NOMO-1 (cell line): ENCODE measurements at regions not wholly inside any gene's neighbourhood (a gene's known extent, or its start where the extent isn't known, plus 50 kb on each side); places are given as distances from the start of the nearest gene placed in this dataset.

Experiments
- DNase-seq, 2 experiments: peaks; one replicate each; lab custom pipeline; 2025; ENCODE audit not compliant: unreplicated experiment in 2 of 2; lab: John Stamatoyannopoulos, UW

DNA sequence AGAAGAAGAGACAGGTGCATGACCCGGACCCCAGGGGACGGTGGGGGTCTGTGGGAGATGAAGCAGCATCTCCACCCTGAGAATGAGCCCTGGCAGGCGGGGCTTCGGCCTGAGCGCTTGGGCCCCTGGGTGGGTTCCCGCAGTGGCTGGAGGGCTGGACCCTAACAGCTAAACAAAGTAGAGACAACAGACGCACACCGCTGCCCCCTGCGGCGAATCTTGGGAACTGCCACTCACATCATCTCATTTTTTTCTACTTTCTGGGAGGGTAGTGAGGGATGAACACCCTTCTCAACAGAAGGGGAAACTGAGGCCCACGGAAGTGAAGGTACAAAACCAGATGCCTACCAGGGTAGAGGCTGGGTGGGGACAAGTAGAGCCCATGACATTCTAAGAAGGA, 104.7 kb downstream of the RFLNA start:
- DNase-seq = peak in 1 of 2 experiments; percentile 4

DNA sequence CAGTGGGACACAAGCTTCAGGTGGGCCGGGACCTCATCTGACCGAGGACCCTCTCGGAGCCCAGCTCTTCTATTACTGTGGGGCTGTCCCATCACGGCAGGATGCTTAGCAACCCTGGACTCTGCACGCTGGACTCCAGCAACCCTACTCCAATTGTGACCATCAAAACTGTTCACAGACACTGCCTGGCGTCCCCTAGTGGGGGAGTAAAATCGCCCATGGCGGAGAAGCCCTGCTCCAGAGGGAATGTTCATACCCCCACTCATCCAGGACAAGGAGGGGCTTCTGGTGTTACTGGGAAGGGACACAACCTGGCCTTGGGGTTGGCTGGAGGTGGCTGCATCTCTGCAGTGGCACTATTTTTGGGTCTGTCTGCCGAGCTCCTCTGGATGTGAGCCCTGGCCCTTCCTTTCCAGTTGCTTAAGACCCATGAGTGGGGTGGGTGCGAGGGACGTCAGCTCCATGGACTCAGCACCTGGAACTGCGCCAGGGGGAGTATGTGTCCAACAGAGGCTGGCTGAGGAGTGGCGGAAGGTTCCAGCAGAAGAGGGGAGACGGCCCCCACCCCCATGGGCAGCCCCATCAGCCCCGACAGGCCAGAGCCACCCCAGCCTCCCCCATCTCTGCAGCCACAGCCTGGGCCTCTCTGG, 103.8 kb downstream of the RFLNA start:
- no peak for DNase-seq

DNA sequence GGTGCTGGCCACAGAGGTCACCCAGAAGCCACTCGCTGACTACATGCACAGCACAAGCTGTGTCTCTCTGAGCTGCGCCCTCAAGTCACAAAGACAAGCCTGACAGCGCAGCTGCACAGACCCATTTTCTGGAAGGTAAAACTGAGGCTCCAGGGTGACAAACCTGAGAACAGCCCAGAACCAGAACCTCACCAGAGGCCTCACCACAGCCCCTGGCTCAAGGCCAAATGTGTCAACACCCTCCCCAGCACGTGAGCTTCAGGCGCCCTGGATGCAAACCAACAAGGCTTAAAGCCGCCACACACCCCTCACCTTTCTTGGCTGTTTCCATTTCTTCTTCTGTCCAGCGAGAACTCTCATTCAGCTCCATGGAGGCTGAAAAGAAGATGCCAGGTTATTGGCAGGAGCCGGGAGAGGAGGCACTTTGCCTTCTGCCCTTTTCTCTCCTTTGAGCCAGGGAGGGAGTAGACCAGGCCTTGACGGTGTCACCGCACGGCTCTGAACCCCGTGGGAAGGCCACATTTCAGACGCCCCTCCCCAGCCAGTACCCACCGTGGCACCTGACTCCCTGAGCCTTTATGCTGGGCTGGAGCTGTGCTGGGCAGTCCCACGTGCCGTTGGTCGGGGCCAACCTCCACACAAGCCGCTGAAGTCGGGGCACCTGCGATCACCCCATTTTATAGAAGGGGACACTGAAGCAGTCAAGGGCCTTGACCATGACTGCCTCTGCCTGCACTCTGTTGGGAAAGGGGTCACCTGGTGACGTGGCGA, 103.1 kb downstream of the RFLNA start:
- DNase-seq = no peak

DNA sequence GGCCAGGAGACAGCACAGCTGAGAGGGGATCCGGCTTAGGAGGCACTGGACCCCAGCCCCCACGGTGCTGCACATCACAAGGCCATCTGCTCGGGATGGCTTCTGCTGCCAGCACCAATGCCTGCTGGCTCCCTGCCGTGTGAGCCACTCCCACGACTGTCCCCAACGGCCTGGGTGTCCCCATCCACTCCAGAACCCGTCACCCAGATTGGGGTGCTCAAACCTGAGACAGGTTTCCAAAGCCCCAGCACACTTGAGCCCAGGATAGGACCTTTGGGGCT, 102.4 kb downstream of the RFLNA start:
- no peak for DNase-seq

DNA sequence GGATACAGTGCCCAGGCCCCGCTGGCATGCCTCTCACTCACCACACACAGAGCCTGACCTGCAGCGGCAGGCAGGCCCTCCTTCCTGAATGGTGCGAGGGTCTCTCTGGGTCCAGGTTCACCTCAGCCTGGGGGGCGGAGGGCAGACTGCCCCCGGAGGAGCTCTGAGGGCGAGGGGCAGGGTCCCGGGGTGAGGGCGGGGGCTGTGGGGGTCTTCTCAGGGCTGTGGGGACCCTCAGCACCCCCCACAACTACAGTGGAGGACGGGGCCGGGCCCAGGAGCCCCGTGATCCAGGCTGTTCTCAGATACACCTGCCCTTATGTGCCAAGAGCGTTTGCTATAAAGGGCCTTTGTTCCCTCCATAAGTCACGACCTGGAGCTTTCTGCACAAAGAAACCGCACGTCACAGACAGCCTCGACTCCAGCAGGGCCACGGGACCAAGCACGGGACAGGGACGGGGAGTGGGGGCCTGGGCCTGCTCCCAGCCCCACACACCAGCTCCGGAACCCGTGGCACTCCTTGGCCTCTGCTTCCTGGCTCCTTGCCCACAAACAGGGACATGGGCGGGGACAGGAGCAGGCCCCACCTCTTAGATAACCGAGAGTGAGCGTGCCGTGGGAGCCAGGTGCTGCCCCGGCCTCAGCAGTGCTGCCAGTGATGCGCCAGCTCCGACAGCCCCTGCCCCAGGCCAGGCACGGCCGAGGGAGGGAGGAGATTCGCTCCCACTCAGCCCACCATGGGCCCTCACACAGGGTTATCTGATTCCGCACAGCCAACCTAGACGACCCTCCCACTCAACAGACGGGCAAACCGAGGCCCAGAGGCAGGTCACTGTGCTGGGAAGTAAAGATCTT, 101.9 kb downstream of the RFLNA start:
- DNase-seq = no peak

DNA sequence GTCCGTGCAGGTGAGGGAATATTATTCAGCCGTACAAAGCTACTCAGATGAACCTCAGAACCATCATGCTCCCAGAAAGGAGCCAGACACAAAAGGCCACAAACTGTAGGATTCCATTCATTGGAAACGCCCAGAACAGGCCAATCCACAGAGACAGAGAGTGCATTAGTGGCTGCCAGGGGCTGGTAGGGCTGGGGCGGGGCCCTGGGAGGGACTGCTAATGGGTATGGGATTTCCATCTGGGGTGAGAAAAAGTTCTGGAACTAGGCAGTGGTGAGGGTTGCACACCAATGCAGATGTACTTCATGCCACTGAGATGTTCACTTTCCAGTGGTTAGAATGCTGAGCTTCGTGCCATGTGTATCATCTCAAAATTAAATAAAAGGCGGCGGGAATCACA, 101.1 kb downstream of the RFLNA start:
- no peak for DNase-seq

DNA sequence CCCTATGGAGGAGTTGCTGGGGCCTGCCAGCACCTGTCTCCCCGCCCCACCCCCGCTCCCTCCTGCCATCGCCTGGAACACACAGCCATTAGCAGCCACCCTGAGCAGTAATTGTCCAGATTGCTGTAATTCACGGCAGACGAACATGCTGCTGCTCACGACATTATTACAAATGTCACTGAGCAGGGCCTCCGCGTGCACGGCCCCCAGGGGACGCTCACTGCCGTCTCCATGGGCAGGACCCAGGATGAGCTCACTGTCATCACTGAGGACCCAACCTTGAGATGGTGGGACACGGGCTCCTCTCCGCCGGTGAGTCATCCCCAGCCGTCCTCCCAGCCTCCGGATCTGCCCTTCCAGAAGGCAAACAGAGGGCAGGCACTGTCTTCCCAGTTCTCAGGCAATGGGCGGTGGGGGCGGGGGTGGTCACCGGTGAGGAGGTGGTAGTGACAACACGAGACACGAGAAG, 100.4 kb downstream of the RFLNA start:
- no peak for DNase-seq

DNA sequence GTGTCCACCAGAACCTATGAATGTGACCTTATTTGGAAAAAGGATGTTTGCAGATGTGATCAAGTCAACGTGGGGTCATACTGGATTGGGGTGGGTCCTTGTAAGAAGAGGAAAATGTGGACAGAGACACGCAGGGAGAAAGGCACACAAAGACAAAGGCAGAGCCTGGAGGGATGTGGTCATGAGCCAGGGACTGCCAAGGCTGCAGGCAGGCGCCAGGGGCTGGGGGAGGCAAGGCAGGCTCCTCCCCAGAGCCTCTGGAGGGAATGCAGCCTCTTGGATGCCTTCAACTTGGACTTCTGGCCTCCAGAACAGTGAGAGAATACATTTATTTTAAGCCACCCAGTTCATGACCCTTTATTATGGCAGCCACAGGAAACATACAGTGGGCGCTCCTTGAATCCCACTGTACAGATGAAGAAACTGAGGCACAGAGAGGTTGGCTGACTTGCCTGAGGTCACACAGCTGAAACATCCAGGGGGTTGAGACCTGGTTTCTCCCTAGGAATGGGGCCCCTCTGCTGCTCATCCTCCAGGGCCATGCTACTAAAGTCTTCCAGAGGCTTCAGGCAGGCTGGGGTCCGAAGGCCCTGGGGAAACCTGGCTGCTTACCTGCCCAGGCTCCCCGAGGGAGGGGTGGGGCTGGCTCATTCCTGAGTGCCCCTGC, 99.7 kb downstream of the RFLNA start:
- no peak for DNase-seq

DNA sequence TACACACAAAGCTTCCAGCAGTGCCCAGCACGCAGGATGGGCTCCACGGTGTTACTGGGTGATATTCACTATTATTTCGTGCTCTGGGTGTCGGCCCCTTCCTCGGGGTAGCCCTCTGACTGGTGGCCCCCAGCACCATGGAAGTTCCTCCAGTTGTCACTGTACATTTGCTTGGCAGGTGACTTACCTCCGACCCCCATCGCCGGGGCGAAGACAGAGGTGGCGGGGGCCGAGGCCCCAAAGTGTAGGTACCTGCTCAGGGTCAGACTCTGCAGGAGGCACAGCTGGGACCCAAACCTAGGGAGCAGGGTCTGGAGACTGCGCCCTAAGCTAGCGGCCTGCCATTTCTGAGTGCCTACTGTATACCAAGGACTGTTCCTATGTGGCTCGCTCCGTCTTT, 98.9 kb downstream of the RFLNA start:
- no peak for DNase-seq

DNA sequence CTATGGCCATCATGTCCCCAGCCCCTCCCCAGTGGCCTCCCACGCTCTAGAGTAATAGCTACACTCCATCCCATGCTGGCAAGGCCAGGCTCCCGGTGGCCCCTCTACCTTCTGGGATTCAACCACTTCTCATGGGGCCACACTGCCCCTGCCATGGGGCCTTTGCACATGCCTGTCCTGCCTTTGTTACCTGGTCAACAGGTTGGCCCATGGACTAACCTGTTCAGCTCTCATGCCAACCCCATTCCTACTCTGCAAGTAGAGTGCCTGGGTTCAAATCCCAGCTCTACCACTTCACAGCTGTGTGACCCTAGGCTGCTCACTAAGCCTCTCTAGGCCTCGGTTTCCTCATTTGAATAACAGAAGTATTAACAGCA, 98.5 kb downstream of the RFLNA start:
- no peak for DNase-seq

DNA sequence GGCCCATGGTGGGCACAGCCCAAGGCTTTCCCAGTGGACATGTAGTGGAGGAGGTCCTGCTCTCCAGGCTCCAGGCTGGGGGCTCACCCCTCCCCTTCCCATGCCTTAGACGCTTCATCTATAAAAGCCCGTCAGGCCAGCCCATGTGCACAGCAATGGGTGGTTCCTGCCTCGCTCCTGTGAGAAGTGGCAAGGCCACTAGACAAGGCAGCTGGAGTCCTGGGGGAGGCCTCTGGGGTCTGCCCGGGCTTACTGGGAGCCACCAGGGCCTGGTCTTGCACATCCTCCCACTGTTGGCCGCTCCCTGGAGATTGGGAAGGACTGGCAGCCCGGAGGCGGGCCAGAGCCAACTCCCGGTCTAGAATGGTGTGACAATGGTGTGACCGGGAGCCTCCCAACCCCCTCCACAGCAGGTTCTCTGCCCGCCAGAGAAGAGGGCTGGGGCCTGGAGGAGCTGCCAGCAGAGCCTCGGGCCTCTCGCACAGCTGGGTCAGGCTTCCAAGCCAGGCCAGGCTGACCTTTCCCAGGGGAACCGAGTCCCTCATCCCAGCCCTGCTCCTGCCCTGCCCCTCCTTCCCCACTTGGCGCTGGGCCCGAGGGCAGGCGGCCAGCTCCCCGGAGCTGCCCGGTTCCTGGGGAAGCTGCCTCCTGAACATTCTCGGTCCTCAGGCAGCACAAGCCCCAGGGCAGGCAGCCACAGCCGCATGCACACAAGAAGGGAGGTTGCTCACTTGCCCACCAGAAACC, 97.9 kb downstream of the RFLNA start:
- DNase-seq = no peak

DNA sequence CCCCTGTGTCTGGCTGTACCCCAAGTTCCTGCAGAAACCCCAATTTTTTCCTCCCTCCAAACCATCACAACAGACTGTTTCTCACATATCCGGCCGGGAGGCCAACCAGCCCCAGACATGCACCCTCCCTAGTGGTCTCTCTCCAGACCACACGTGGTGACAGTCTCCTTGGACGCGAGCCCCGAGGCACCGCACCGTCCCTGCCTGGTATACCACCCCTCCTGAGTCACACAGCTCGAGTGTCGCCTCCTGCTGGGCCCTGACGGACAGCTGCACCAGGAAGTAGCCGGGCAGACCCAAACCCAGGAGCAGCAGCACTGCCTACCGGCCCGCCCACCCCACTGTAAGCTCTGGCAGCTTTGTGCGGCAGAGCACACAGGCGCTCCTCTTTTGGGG, 97.4 kb downstream of the RFLNA start:
- no peak for DNase-seq

DNA sequence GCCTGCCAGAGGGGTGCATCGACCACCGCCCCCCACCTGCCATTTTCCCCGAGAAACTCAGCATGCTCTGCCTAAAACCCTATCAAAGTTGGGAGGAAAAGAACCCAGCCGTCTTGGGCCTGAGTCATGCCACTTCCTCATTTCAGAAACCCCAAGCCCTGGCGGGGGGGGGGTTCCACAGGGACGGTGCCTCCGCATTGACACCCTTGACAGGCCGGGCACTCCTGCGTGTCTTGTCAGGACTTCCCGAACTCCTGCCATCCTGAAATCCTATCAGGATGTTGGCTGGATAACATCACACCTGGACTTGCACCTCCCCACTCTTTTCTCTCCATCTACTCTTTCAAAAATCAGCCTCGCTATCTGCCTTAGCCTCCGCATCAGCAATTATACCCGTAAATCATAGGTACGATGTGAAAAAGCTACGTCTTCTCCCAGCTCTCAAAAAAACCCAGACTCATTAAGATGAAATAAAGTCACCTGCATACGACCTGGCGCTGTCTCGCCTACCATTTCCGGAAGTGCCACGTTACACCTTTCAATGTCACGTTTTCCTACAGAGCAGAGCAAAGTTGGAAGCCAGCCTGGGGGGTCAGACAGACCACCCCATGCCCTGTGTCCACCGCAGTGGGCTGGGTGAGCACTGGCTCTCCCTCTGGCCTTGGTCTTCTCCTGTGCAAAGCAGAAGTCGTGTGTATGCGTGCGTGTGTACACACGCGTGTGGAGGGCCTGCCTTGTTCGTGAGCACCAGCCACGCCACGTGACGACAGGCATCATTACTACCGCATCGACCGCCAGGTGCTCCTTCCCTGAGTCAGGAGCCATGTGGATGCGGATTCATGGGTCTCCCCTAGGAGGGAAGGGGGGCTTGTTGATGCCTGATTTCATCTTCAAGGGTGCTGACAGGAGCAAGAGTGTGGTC, 96.7 kb downstream of the RFLNA start:
- peak; percentile 75 to 87 for DNase-seq

DNA sequence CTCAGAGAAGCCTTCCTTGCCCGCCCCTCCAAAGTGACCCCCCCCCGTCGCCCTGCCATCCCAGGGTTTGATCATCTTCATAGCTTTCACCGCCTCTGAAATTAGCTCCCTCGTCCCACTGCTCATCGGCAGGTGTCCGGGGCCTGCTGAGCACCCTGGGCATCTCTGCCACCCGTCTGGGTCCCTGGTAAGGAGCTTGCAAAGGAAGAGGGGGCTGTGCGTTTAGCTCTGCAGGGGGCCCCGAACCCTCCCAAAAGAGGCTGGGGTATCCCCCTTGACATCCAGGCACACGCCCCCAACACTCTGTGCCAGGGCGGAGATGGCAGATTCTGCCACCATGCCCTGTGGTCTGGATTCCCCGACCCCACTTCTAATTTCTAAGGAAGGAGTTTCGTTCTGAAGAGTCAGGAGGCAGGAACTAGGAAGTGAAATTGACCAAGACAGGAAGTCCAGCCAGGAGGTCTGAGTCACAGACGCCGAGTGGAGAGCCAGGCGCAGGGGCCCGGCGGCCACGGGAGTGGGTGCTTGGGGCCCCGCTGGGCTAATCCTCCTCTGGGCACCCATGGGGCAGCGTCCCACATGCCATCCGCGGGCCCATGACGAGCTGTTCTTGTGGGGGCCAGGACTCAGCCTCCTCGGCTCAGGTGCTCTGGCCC, 95.7 kb downstream of the RFLNA start:
- peak; percentile 52 to 68 for DNase-seq

DNA sequence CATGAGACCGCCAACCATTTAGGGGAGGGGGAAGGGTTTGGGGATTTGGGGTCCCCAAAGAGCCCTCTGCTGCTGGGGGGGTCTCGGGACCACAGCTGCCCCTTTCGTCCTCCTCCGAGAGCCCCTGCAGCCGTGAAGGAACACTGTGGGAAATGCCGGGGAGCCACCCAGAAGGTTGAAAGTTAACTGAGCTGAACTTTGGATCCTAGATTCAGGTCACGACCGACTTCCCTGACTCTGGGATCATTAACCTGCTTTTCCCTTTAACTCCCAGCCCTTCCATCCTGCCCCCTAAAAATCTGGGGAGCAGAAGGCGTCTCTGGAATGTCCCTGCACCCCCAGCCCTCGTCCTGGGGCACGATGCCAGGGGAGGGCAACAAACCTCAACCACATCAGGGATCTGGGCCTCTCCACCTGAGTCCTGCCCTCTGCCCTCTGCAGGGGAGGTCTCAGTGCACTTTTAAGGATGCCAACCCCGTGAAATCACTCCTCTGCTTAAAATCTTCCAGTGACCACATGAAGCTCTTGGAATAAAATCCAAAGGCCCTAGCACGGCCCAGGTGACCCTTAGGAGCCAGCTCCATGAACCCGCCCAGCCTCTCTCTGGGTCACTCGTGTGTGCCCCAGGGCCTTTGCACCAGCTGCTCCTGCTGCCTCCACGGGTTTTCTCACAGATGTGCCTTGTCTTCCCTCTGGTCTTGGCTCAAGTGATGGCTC, 95.0 kb downstream of the RFLNA start:
- no peak for DNase-seq

DNA sequence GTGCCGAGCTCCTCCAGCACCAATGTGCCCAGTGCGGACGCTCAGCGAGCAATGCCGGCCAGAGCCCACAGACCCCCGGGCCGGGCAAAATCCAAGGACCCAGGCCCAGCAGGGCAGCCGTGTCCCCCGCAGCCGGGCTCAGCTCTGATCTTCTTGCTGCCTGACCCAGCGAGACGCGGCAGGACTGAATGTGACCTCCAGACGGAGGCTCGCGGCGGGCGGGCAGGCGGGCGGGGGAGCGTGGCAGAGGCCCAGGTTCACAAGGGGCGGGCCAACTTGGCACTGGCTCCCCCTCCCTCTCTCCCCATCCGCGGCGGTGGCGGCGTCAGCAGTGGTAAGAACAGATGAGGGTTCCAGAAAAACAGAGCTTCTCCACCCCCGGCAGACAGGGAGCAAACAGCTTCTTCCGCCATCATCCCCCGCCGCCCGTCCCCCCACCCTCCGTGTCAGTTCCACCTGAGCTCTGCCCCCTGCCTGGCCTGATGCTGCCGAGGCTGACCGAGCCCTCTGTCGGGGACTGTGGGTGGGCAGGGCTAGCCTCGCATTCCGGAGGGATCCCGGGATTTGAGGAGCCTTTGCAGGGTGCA, 94.3 kb downstream of the RFLNA start:
- no peak for DNase-seq

DNA sequence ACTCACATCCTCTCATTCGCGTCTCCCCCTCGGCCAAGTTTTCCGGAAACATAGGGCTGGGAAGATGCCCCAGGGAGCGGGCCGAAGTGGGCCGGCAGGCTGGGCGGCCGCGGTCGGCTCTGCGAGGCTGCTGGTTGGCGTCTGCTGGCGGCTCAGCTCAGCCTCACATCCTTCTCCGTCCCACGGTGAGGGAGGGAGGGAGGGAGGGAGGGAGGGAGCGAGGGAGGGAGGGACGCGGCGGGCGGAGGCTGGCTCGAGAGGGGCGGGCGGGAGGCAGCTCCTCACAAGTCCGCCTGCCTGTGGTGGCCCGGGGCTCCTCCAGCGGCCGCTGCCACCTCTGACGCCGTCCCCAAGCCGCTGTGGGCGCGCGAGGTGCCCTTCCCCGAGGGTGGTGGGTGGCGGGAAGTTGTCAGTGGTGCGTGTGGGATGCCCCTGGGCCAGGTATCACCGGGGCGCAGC, 93.8 kb downstream of the RFLNA start:
- DNase-seq = no peak
